K562 (cell line): ENCODE measurements at regions not wholly inside any gene's neighbourhood (a gene's known extent, or its start where the extent isn't known, plus 50 kb on each side); places are given as distances from the start of the nearest gene placed in this dataset.
"Not testable (repeated sequence)": the region's sequence is repeated elsewhere in the genome, so short reads cannot be mapped to it uniquely, and the experiment has no call there.

ENCODE experiments used
- ATAC-seq: fragments of 200-7000 bp; cut with Tn5 transposase; 3 replicates; pipeline ENCODE4 v1.9.1; 2020; ENCODE audit warnings: moderate library complexity
- BruUV-seq: library from RNA; stranded (reverse); fragments of 400-500 nt; replicated peaks from 2 replicates; lab custom pipeline; 2021; lab: Mats Ljungman, UMichigan
- CTCF ChIA-PET: fragments of 300-600 bp; formaldehyde crosslinking; extraction: SDS; loops from one replicate; lab custom pipeline; 2021; ENCODE audit warnings: low intra/inter-chr PET ratio; lab: Yijun Ruan, JAX
- POLR2A ChIA-PET: fragments of 300-600, 350-650 bp; sonication (Branson Sonifier 250); formaldehyde crosslinking; extraction: SDS; loops from one replicate; lab custom pipeline; 2021; ENCODE audit warnings: antibody characterized with exemption, inconsistent platforms; lab: Yijun Ruan, JAX
- DNase-seq, 4 experiments: peaks; one replicate each; pipeline versions ENCODE4 v3.0.0 to v3.0.0-alpha.2; 2011 to 2018; ENCODE audit warnings: low spot score in 3 of 4, mixed read lengths in 3 of 4; ENCODE audit errors: extremely low read depth in 1 of 4
- FAIRE-seq: peaks from 2 replicates; lab custom pipeline; 2011; peaks lifted over from hg19 to GRCh38; lab: Jason Lieb, UNC
- H2AFZ ChIP-seq: 2 replicates; pipeline ENCODE4 v1.6.0; 2011; ENCODE audit warnings: low read depth, low read length, control low read depth, inconsistent platforms
- H3K27ac ChIP-seq: fragments of 200-600 bp; 3 replicates; pipeline ENCODE4 v1.8.0; 2011; ENCODE audit warnings: low read depth, mild to moderate bottlenecking, control low read depth, inconsistent platforms, low read length, moderate library complexity, mixed read lengths; ENCODE audit errors: extremely low read depth
- H3K27me3 ChIP-seq, 2 experiments: fragments of 300-600 bp in 1 of 2; 2 replicates in 1 of 2; 3 replicates in 1 of 2; pipeline versions ENCODE4 v1.6.0 to v1.8.0; 2011; ENCODE audit warnings: inconsistent platforms in 2 of 2, low read length in 2 of 2, mild to moderate bottlenecking in 1 of 2, mixed read lengths in 1 of 2, moderate library complexity in 1 of 2; ENCODE audit not compliant: control insufficient read depth in 2 of 2, insufficient read depth in 2 of 2
- H3K36me3 ChIP-seq: fragments of 300-600 bp; 3 replicates; pipeline ENCODE4 v1.8.0; 2011; ENCODE audit warnings: mild to moderate bottlenecking, low read length, inconsistent platforms; ENCODE audit not compliant: control insufficient read depth, insufficient read depth
- H3K4me1 ChIP-seq, 2 experiments: fragments of 200-600 bp in 1 of 2; replicated peaks in 1 of 2; 2 replicates in 1 of 2; 3 replicates in 1 of 2; pipeline versions ENCODE4 v1.5.1 to v1.8.0; 2011; ENCODE audit warnings: inconsistent platforms in 2 of 2, low read length in 2 of 2, mild to moderate bottlenecking in 1 of 2, mixed read lengths in 1 of 2, moderate library complexity in 1 of 2; ENCODE audit not compliant: control insufficient read depth in 2 of 2, insufficient read depth in 2 of 2
- H3K4me2 ChIP-seq: 2 replicates; pipeline ENCODE4 v1.6.1; 2011; ENCODE audit warnings: low read length, control low read depth, inconsistent platforms, mixed read lengths; ENCODE audit not compliant: insufficient read depth
- H3K4me3 ChIP-seq: fragments of 200-600 bp; sonication (generic), shearing (Covaris generic); 2 replicates; pipeline ENCODE4 v1.5.1; 2016; ENCODE audit warnings: control low read depth, inconsistent platforms
- H3K79me2 ChIP-seq: fragments of 200-600 bp; 3 replicates; pipeline ENCODE4 v1.8.0; 2011; ENCODE audit warnings: low read length, inconsistent platforms; ENCODE audit not compliant: control insufficient read depth, insufficient read depth
- H3K9ac ChIP-seq, 2 experiments: 2 replicates each; pipeline versions ENCODE4 v1.6.0 to v1.6.1; 2011; ENCODE audit warnings: low read depth in 2 of 2, low read length in 2 of 2, control low read depth in 1 of 2, inconsistent platforms in 1 of 2, mild to moderate bottlenecking in 1 of 2, mixed read lengths in 1 of 2; ENCODE audit not compliant: insufficient read depth in 1 of 2
- H3K9me1 ChIP-seq: one replicate; pipeline ENCODE4 v1.6.0; 2011; ENCODE audit warnings: inconsistent platforms, mild to moderate bottlenecking, low read length, moderate library complexity; ENCODE audit not compliant: control insufficient read depth, insufficient read depth
- H3K9me3 ChIP-seq: replicated peaks from 2 replicates; pipeline ENCODE4 v1.5.1; 2011; ENCODE audit warnings: low read depth, low read length, inconsistent platforms; ENCODE audit not compliant: control insufficient read depth, insufficient read depth
- H4K20me1 ChIP-seq: replicated peaks from 2 replicates; pipeline ENCODE4 v1.6.1; 2011; ENCODE audit warnings: low read length, inconsistent platforms, mixed read lengths; ENCODE audit not compliant: control insufficient read depth, insufficient read depth
- CBX5 ChIP-seq: IDR thresholded peaks from 2 replicates; pipeline ENCODE4 v1.6.1; 2014; ENCODE audit warnings: low read depth, borderline replicate concordance
- FIP1L1 ChIP-seq: fragments of 200-400 bp; formaldehyde crosslinking; IDR thresholded peaks from 2 replicates; pipeline ENCODE4 v1.6.1; 2018; ENCODE audit warnings: mild to moderate bottlenecking, low read depth, low read length; ENCODE audit not compliant: poor library complexity, severe bottlenecking
- RBM34 ChIP-seq: fragments of 200-400 bp; formaldehyde crosslinking; IDR thresholded peaks from 2 replicates; pipeline ENCODE4 v1.6.1; 2018; ENCODE audit warnings: low read length, borderline replicate concordance; ENCODE audit not compliant: insufficient read depth
- SUPT5H ChIP-seq: fragments of 450-650 bp; IDR thresholded peaks from 2 replicates; pipeline ENCODE4 v1.6.1; 2016
- ZNF444 ChIP-seq: fragments of 250-450 bp; sonication (Bioruptor Pico); IDR thresholded peaks from 2 replicates; pipeline ENCODE4 v1.4.0; 2020; ENCODE audit warnings: mild to moderate bottlenecking, moderate library complexity
- ZNF76 ChIP-seq: fragments of 250-450 bp; sonication (Bioruptor Pico); IDR thresholded peaks from 2 replicates; pipeline ENCODE4 v1.4.0; 2020; ENCODE audit warnings: mild to moderate bottlenecking, moderate library complexity, borderline replicate concordance
- ZSCAN32 ChIP-seq: fragments of 450-650 bp; formaldehyde crosslinking; IDR thresholded peaks from 2 replicates; pipeline ENCODE4 v1.4.0; 2020; ENCODE audit warnings: mild to moderate bottlenecking, moderate library complexity
- WGBS: fragments of 100-300 bp; shearing (Covaris generic); methylation state at CpG from one replicate; pipeline ENCODE4 v1.1.6; 2016; ENCODE audit warnings: low coverage, mixed read lengths; ENCODE audit not compliant: insufficient coverage; ENCODE audit errors: missing lambda C conversion rate; 5-methylcytosine and 5-hydroxymethylcytosine counted together
- in situ Hi-C: fragments of 300-500 bp; cut with MboI; formaldehyde crosslinking; loops from 4 replicates; pipeline ENCODE4 v1.15.0; 2018; ENCODE audit warnings: inconsistent platforms, mixed read lengths
- intact Hi-C: fragments of 100-400 bp; cut with micrococcal nuclease; formaldehyde crosslinking; loops from 2 replicates; pipeline ENCODE4 v1.14.2; 2022
- TF ChIP-seq, protein P1 (sequence below): fragments of 250-450 bp; sonication (Bioruptor Pico); IDR thresholded peaks from 2 replicates; pipeline ENCODE4 v1.5.0; 2020; ENCODE audit warnings: mild to moderate bottlenecking, borderline replicate concordance
- TF ChIP-seq, protein P2 (sequence below): fragments of 450-650 bp; IDR thresholded peaks from 2 replicates; pipeline ENCODE4 v1.6.1; 2016; ENCODE audit warnings: antibody characterized with exemption

DNA sequence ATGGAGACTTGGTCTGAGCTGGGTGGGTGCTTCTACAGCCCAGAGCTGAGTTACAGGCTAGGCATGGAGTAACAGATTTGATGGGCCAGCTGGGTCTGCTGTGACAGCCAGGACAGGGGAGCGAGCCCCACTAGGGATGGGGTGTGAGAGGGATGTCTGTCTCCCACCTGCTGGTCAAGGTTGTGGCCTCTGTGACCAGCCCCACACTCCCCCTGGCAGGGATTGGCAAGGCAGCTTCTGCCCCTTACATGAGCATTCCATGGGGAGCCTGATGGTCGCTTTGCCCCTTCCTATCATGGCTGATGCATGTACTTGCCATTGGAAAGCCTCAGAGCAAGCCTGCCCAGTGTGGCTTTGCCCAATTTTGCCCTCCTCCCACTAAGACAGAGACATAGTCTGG is 162.0 kb upstream of the FIGN start:
- Histone ChIP-seq H3K4me3 (no peak overlapping the region), H3K79me2 (no peaks in the 10 kb centered on the region), H3K27me3 (no peaks in the 10 kb centered on the region), H3K27ac (no peak overlapping the region), H3K9me3 (peaks cover 3% of the 10 kb centered on the region), H2AFZ (no peak overlapping the region), H3K9me1 (no peaks in the 10 kb centered on the region), H3K9ac (no peak overlapping the region), H3K36me3 (no peaks in the 10 kb centered on the region), H3K4me1 (no peaks in the 10 kb centered on the region), H3K4me2 (no peak overlapping the region), H4K20me1 (no peaks in the 10 kb centered on the region)
- POLR2A ChIA-PET, result no interaction called here
- no TSS peak for BruUV-seq
- no peak for TF ChIP-seq RBM34
- TF ChIP-seq FIP1L1, result no peak
- no peak for TF ChIP-seq ZSCAN32 (CRISPR knock-in tag)
- TF ChIP-seq ZNF444 (CRISPR knock-in tag), result no peak
- TF ChIP-seq, protein P1, sequence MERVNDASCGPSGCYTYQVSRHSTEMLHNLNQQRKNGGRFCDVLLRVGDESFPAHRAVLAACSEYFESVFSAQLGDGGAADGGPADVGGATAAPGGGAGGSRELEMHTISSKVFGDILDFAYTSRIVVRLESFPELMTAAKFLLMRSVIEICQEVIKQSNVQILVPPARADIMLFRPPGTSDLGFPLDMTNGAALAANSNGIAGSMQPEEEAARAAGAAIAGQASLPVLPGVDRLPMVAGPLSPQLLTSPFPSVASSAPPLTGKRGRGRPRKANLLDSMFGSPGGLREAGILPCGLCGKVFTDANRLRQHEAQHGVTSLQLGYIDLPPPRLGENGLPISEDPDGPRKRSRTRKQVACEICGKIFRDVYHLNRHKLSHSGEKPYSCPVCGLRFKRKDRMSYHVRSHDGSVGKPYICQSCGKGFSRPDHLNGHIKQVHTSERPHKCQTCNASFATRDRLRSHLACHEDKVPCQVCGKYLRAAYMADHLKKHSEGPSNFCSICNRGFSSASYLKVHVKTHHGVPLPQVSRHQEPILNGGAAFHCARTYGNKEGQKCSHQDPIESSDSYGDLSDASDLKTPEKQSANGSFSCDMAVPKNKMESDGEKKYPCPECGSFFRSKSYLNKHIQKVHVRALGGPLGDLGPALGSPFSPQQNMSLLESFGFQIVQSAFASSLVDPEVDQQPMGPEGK (CRISPR knock-in tag), result no peak
- TF ChIP-seq, protein P2, sequence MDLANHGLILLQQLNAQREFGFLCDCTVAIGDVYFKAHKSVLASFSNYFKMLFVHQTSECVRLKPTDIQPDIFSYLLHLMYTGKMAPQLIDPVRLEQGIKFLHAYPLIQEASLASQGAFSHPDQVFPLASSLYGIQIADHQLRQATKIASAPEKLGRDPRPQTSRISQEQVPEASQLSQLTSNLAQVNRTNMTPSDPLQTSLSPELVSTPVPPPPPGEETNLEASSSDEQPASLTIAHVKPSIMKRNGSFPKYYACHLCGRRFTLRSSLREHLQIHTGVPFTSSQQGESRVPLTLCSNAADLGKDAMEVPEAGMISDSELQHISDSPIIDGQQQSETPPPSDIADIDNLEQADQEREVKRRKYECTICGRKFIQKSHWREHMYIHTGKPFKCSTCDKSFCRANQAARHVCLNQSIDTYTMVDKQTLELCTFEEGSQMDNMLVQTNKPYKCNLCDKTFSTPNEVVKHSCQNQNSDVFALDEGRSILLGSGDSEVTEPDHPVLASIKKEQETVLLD, result no peak
- no peak for TF ChIP-seq CBX5
- no peak for TF ChIP-seq SUPT5H
- no peak for TF ChIP-seq ZNF76 (CRISPR knock-in tag)
- ATAC-seq, result no peak
- FAIRE-seq, result no peak
- no peak for DNase-seq
- in situ Hi-C loops, result no loop called here
- intact Hi-C loops, result no loop called here
- 0% methylated on average over 2 of the region's 2 CpGs for WGBS
- CTCF ChIA-PET, result no interaction called here

DNA sequence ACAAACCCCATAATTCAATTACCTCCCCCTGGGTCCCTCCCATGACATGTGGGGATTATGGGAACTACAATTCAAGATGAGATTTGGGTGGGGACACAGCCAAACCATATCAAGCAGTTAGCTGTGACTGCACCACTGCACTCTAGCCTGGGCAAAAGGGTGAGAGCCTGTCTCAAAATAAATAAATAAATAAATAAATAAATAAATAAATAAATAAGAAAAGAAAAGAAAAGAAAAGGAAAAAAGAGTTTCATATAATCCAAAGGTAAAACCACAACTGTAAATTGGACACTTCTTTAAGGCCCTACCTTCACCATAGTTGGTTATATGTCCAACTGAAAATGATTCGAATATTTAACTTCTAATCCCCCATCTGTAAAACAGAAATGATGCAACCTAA is 157.6 kb upstream of the FIGN start:
- ATAC-seq, H4K20me1 ChIP-seq, FAIRE-seq, H3K27me3 ChIP-seq, in situ Hi-C loops, CTCF ChIA-PET, H3K4me2 ChIP-seq, BruUV-seq, H3K9me3 ChIP-seq, H3K4me1 ChIP-seq, intact Hi-C loops, H3K36me3 ChIP-seq, H3K9ac ChIP-seq, H2AFZ ChIP-seq, H3K27ac ChIP-seq, POLR2A ChIA-PET, DNase-seq, H3K79me2 ChIP-seq, H3K9me1 ChIP-seq, H3K4me3 ChIP-seq: not testable (repeated sequence)
- WGBS, result 6% methylated on average over 1 of the region's 1 CpG
